Fibroblast of pulmonary artery (primary cell): ENCODE measurements at regions not wholly inside any gene's neighbourhood (a gene's known extent, or its start where the extent isn't known, plus 50 kb on each side); places are given as distances from the start of the nearest gene placed in this dataset.
"Not testable (repeated sequence)": the region's sequence is repeated elsewhere in the genome, so short reads cannot be mapped to it uniquely, and the experiment has no call there.

Source experiments
- DNase-seq: peaks from one replicate; pipeline ENCODE4 v3.0.0-alpha.2; 2010; ENCODE audit warnings: low read depth
- H3K4me3 ChIP-seq: replicated peaks from 2 replicates; pipeline ENCODE4 v1.5.1; 2011; ENCODE audit warnings: low read depth, mild to moderate bottlenecking, control low read depth, low read length, moderate library complexity
- CTCF ChIP-seq: IDR thresholded peaks from 2 replicates; pipeline ENCODE4 v1.5.1; 2011; ENCODE audit warnings: mild to moderate bottlenecking, control low read depth, low read length, inconsistent platforms; ENCODE audit errors: missing control alignments

- TF ChIP-seq CTCF, result no peak
- DNase-seq, result peak; percentile 28
- H3K4me3 ChIP-seq, result no peak overlapping the region
These were observed 557.3 kb upstream of the ZNF804A start for GRCh38 chr2:184041077-184041476.

- DNase-seq, result no peak
- TF ChIP-seq CTCF, result no peak
- H3K4me3 ChIP-seq, result no peak overlapping the region
These were observed 556.6 kb upstream of the ZNF804A start for GRCh38 chr2:184041777-184042176.

- TF ChIP-seq CTCF, result no peak
- peak; percentile 20 for DNase-seq
- no peak overlapping the region for H3K4me3 ChIP-seq
These were observed 550.8 kb upstream of the ZNF804A start for GRCh38 chr2:184047536-184047935.

- no peak overlapping the region for H3K4me3 ChIP-seq
These were observed 548.8 kb upstream of the ZNF804A start for GRCh38 chr2:184049566-184049965.

GRCh38 chr2:184053326-184053725 lies 545.0 kb upstream of the ZNF804A start:
- no peak overlapping the region for H3K4me3 ChIP-seq
- peak; percentile 7 for DNase-seq
- TF ChIP-seq CTCF, result no peak

More at GRCh38 chr2:184049566-184049965, 548.8 kb upstream of the ZNF804A start:
- TF ChIP-seq CTCF, result no peak
- DNase-seq, result no peak

GRCh38 chr2:184054419-184054818 lies 543.9 kb upstream of the ZNF804A start:
- not testable (repeated sequence) for H3K4me3 ChIP-seq, DNase-seq

- DNase-seq, result no peak
- TF ChIP-seq CTCF, result no peak
- no peak overlapping the region for H3K4me3 ChIP-seq
These were observed 540.4 kb upstream of the ZNF804A start for GRCh38 chr2:184057910-184058309.

- not testable (repeated sequence) for H3K4me3 ChIP-seq
These were observed 538.1 kb upstream of the ZNF804A start for GRCh38 chr2:184060268-184060667.

More at GRCh38 chr2:184060268-184060667, 538.1 kb upstream of the ZNF804A start:
- DNase-seq, result not testable (repeated sequence)
